K562 (cell line): ENCODE measurements at regions not wholly inside any gene's neighbourhood (a gene's known extent, or its start where the extent isn't known, plus 50 kb on each side); places are given as distances from the start of the nearest gene placed in this dataset.

Source experiments
- CEBPB ChIP-seq: fragments of 450-650 bp; IDR thresholded peaks from 2 replicates; pipeline ENCODE4 v1.6.1; 2016; ENCODE audit warnings: missing genetic modification characterization, missing compliant biosample characterization
- CHD4 ChIP-seq: fragments of 200-600 bp; sonication (generic); IDR thresholded peaks from 3 replicates; pipeline ENCODE4 v1.6.1; 2012; ENCODE audit warnings: low read depth, mild to moderate bottlenecking, mixed read lengths, low read length, inconsistent platforms; ENCODE audit not compliant: insufficient read depth, insufficient replicate concordance, poor library complexity, severe bottlenecking
- CREB3L1 ChIP-seq: fragments of 450-650 bp; IDR thresholded peaks from 2 replicates; pipeline ENCODE4 v1.6.1; 2014; ENCODE audit warnings: low read depth, mild to moderate bottlenecking, moderate library complexity, borderline replicate concordance
- CTCF ChIP-seq, 3 experiments: IDR thresholded peaks in 2 of 3; conservative IDR thresholded peaks in 1 of 3; 2 replicates each; pipeline ENCODE4 v1.5.1; 2011 to 2012; ENCODE audit warnings: low read length in 3 of 3, mild to moderate bottlenecking in 3 of 3, control low read depth in 2 of 3, improper control_type of control experiment in 1 of 3, inconsistent platforms in 1 of 3, low read depth in 1 of 3, mixed read lengths in 1 of 3, moderate library complexity in 1 of 3; ENCODE audit not compliant: insufficient read depth in 2 of 3
- PTBP1 ChIP-seq: fragments of 200-400 bp; formaldehyde crosslinking; IDR thresholded peaks from 2 replicates; pipeline ENCODE4 v1.6.1; 2017; ENCODE audit warnings: low read depth, low read length
- SAP30 ChIP-seq: fragments of 200-600 bp; sonication (generic); IDR thresholded peaks from 2 replicates; pipeline ENCODE4 v1.6.1; 2012; ENCODE audit warnings: borderline replicate concordance, low read depth, mild to moderate bottlenecking, moderate library complexity, low read length, control low read depth, inconsistent platforms; ENCODE audit not compliant: insufficient read depth, poor library complexity, severe bottlenecking
- SMARCA4 ChIP-seq: fragments of 450-650 bp; IDR thresholded peaks from 2 replicates; pipeline ENCODE4 v1.6.1; 2016
- ZNF274 ChIP-seq: IDR thresholded peaks from 2 replicates; pipeline ENCODE4 v1.6.1; 2011; ENCODE audit warnings: low read depth, mild to moderate bottlenecking, low read length, moderate library complexity, borderline replicate concordance
- ZNF512 ChIP-seq: IDR thresholded peaks from 2 replicates; pipeline ENCODE4 v1.6.1; 2016; ENCODE audit warnings: missing genetic modification characterization, missing compliant biosample characterization
- ZNF707 ChIP-seq: fragments of 250-450 bp; sonication (Bioruptor Pico); conservative IDR thresholded peaks from 2 replicates; pipeline ENCODE4 v1.8.0; 2022; ENCODE audit warnings: inconsistent platforms, mild to moderate bottlenecking, moderate library complexity
- ZNF75A ChIP-seq: fragments of 450-650 bp; formaldehyde crosslinking; IDR thresholded peaks from 2 replicates; pipeline ENCODE4 v1.4.0; 2020; ENCODE audit warnings: mild to moderate bottlenecking
- TF ChIP-seq, protein P1 (sequence below): fragments of 450-650 bp; IDR thresholded peaks from 2 replicates; pipeline ENCODE4 v1.6.1; 2016; ENCODE audit warnings: low read depth

- TF ChIP-seq, protein P1, sequence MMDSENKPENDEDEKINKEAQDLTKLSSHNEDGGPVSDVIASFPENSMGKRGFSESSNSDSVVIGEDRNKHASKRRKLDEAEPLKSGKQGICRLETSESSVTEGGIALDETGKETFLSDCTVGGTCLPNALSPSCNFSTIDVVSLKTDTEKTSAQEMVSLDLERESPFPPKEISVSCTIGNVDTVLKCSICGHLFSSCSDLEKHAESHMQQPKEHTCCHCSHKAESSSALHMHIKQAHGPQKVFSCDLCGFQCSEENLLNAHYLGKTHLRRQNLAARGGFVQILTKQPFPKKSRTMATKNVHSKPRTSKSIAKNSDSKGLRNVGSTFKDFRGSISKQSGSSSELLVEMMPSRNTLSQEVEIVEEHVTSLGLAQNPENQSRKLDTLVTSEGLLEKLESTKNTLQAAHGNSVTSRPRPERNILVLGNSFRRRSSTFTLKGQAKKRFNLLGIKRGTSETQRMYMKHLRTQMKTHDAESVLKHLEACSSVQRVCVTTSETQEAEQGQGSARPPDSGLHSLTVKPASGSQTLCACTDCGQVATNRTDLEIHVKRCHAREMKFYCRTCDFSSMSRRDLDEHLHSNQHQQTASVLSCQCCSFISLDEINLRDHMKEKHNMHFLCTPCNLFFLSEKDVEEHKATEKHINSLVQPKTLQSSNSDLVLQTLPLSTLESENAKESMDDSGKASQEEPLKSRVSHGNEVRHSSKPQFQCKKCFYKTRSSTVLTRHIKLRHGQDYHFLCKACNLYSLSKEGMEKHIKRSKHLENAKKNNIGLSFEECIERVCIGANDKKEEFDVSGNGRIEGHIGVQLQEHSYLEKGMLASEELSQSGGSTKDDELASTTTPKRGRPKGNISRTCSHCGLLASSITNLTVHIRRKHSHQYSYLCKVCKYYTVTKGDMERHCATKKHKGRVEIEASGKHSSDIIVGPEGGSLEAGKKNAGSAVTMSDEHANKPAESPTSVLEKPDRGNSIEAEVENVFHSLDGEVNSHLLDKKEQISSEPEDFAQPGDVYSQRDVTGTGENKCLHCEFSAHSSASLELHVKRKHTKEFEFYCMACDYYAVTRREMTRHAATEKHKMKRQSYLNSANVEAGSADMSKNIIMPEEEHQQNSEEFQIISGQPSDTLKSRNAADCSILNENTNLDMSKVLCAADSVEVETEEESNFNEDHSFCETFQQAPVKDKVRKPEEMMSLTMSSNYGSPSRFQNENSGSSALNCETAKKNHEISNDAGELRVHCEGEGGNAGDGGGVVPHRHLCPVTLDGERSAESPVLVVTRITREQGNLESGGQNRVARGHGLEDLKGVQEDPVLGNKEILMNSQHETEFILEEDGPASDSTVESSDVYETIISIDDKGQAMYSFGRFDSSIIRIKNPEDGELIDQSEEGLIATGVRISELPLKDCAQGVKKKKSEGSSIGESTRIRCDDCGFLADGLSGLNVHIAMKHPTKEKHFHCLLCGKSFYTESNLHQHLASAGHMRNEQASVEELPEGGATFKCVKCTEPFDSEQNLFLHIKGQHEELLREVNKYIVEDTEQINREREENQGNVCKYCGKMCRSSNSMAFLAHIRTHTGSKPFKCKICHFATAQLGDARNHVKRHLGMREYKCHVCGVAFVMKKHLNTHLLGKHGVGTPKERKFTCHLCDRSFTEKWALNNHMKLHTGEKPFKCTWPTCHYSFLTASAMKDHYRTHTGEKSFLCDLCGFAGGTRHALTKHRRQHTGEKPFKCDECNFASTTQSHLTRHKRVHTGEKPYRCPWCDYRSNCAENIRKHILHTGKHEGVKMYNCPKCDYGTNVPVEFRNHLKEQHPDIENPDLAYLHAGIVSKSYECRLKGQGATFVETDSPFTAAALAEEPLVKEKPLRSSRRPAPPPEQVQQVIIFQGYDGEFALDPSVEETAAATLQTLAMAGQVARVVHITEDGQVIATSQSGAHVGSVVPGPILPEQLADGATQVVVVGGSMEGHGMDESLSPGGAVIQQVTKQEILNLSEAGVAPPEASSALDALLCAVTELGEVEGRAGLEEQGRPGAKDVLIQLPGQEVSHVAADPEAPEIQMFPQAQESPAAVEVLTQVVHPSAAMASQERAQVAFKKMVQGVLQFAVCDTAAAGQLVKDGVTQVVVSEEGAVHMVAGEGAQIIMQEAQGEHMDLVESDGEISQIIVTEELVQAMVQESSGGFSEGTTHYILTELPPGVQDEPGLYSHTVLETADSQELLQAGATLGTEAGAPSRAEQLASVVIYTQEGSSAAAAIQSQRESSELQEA: no peak
- TF ChIP-seq SAP30 (no peak), SMARCA4 (no peak), ZNF512 (tag) (no peak), CHD4 (no peak), CTCF (IDR thresholded peaks at IDR 0.05 in 2 of 3, conservative IDR thresholded peaks at IDR 0.05 in 1 of 3; ENCODE audit: insufficient read depth in 2 of 3, low read depth in 1 of 3, low read length in 3 of 3) (no peak), CREB3L1 (no peak), ZNF707 (CRISPR knock-in tag) (no peak), CEBPB (tag) (no peak), ZNF274 (no peak), ZNF75A (CRISPR knock-in tag) (no peak), PTBP1 (no peak)
Observed at GRCh38 chr2:48829569-48829968, 74.0 kb upstream of the LHCGR start.
